B cell (primary cell): ENCODE measurements at regions not wholly inside any gene's neighbourhood (a gene's known extent, or its start where the extent isn't known, plus 50 kb on each side); places are given as distances from the start of the nearest gene placed in this dataset.

Experiments used
- ATAC-seq: fragments of 200-7000 bp; cut with Tn5 transposase; one replicate; pipeline ENCODE4 v1.10.0; 2021; ENCODE audit warnings: low read depth, mild to moderate bottlenecking, moderate number of reproducible peaks, moderate library complexity
- CTCF ChIA-PET: fragments of 350-600 bp; sonication (Branson Sonifier 250); formaldehyde crosslinking; loops from one replicate; lab custom pipeline; 2021; ENCODE audit warnings: antibody characterized with exemption, inconsistent platforms; lab: Charles Lee
- POLR2A ChIA-PET: fragments of 350-600 bp; sonication (Branson Sonifier 250); formaldehyde crosslinking; loops from one replicate; lab custom pipeline; 2021; ENCODE audit warnings: antibody characterized with exemption; lab: Charles Lee
- DNase-seq: peaks from one replicate; pipeline ENCODE4 v3.0.0; 2013
- H2AFZ ChIP-seq: 2 replicates; pipeline ENCODE4 v1.6.1; 2012; ENCODE audit warnings: mild to moderate bottlenecking, low read depth, low read length; ENCODE audit not compliant: insufficient read depth, poor library complexity, severe bottlenecking
- H3K27ac ChIP-seq, 2 donors: 1 replicate in 1 of 2; 2 replicates in 1 of 2; pipeline ENCODE4 v1.5.1; 2012 to 2013; ENCODE audit warnings: low read length in 2 of 2, mild to moderate bottlenecking in 2 of 2, moderate library complexity in 1 of 2
- H3K27me3 ChIP-seq, 4 experiments: fragments of 200-600 bp in 1 of 4; sonication (generic) in 1 of 4; replicated peaks in 1 of 4; 1 replicate in 2 of 4; 2 replicates in 2 of 4; pipeline versions ENCODE4 v1.6.1 to v1.7.0; 2013 to 2016; ENCODE audit warnings: low read length in 3 of 4, mild to moderate bottlenecking in 2 of 4, mixed read lengths in 1 of 4, moderate library complexity in 1 of 4; ENCODE audit not compliant: insufficient read depth in 4 of 4, control insufficient read depth in 3 of 4; ENCODE audit errors: control extremely low read depth in 1 of 4
- H3K36me3 ChIP-seq, 2 experiments: replicated peaks in 1 of 2; 1 replicate in 1 of 2; 2 replicates in 1 of 2; pipeline versions ENCODE4 v1.6.1 to v1.7.1; 2013; ENCODE audit warnings: low read length in 1 of 2; ENCODE audit not compliant: insufficient read depth in 2 of 2, control insufficient read depth in 1 of 2; ENCODE audit errors: control extremely low read depth in 1 of 2, extremely low read depth in 1 of 2
- H3K4me1 ChIP-seq, 2 donors: fragments of 200-600 bp in 1 of 2; sonication (generic) in 1 of 2; 1 replicate in 1 of 2; 2 replicates in 1 of 2; pipeline versions ENCODE4 v1.5.1 to v1.6.1; 2013 to 2017; ENCODE audit warnings: low read length in 2 of 2; ENCODE audit not compliant: control insufficient read depth in 2 of 2, insufficient read depth in 2 of 2
- H3K4me2 ChIP-seq: replicated peaks from 2 replicates; pipeline ENCODE3; 2012; ENCODE audit warnings: mild to moderate bottlenecking, low read depth, low read length; ENCODE audit not compliant: poor library complexity, severe bottlenecking
- H3K4me3 ChIP-seq, 5 experiments: fragments of 200-600 bp in 1 of 5; sonication (generic) in 1 of 5; 1 replicate in 3 of 5; 2 replicates in 2 of 5; pipeline versions ENCODE4 v1.5.1 to v1.7.0; 2011 to 2016; ENCODE audit warnings: low read length in 4 of 5, mild to moderate bottlenecking in 4 of 5, low read depth in 2 of 5, control low read depth in 1 of 5, moderate library complexity in 1 of 5; ENCODE audit not compliant: insufficient read depth in 1 of 5; ENCODE audit errors: control extremely low read depth in 1 of 5, extremely low read depth in 1 of 5
- H3K79me2 ChIP-seq: fragments of 200-600 bp; sonication (generic); one replicate; pipeline ENCODE4 v1.6.0; 2016; ENCODE audit warnings: low read length; ENCODE audit not compliant: control insufficient read depth, insufficient read depth
- H3K9ac ChIP-seq: fragments of 200-600 bp; sonication (generic); 2 replicates; pipeline ENCODE4 v1.6.1; 2017; ENCODE audit warnings: mild to moderate bottlenecking, low read length, moderate library complexity
- H3K9me3 ChIP-seq, 3 donors: one replicate each; pipeline versions ENCODE4 v1.6.1 to v1.7.1; 2013; ENCODE audit warnings: low read length in 2 of 3; ENCODE audit not compliant: control insufficient read depth in 2 of 3, insufficient read depth in 1 of 3; ENCODE audit errors: control extremely low read depth in 1 of 3
- H4K20me1 ChIP-seq: 2 replicates; pipeline ENCODE4 v1.6.0; 2012; ENCODE audit warnings: mild to moderate bottlenecking, low read length; ENCODE audit not compliant: insufficient read depth, control insufficient read depth, poor library complexity, severe bottlenecking
- H3K27ac Mint-ChIP-seq: one replicate; pipeline ENCODE4 v1.8.0; 2021; ENCODE audit warnings: mixed read lengths
- H3K27me3 Mint-ChIP-seq: one replicate; pipeline ENCODE4 v1.8.0; 2021; ENCODE audit warnings: mixed read lengths
- H3K4me1 Mint-ChIP-seq: one replicate; pipeline ENCODE4 v1.8.0; 2021; ENCODE audit warnings: mixed read lengths
- H3K4me3 Mint-ChIP-seq: one replicate; pipeline ENCODE4 v1.8.0; 2021; ENCODE audit warnings: mixed read lengths
- H3K9me3 Mint-ChIP-seq: one replicate; pipeline ENCODE4 v1.8.0; 2022; ENCODE audit warnings: mixed read lengths; ENCODE audit not compliant: insufficient read depth
- CTCF ChIP-seq: fragments of 200-600 bp; IDR thresholded peaks from one replicate; pipeline ENCODE4 v1.8.0; 2022; ENCODE audit warnings: antibody characterized with exemption, mild to moderate bottlenecking
- EZH2 ChIP-seq: IDR thresholded peaks from 2 replicates; pipeline ENCODE4 v1.6.1; 2012; ENCODE audit warnings: borderline replicate concordance, low read depth, mild to moderate bottlenecking, moderate library complexity, low read length; ENCODE audit not compliant: insufficient read depth, poor library complexity, severe bottlenecking
- WGBS: methylation state at CpG from one replicate; pipeline ENCODE4 v1.1.5; 2013; ENCODE audit warnings: missing lambda C conversion rate; ENCODE audit not compliant: insufficient coverage; 5-methylcytosine and 5-hydroxymethylcytosine counted together
- intact Hi-C: fragments of 100-400 bp; cut with micrococcal nuclease; formaldehyde crosslinking; loops from one replicate; pipeline ENCODE4 v1.10.0; 2022

GRCh38 chr1:81156887-81157286 is 643.8 kb upstream of the ADGRL2 start:
- POLR2A ChIA-PET: no interaction called here
- Histone ChIP-seq H4K20me1 (no peaks in the 10 kb centered on the region), H2AFZ (no peak overlapping the region), H3K36me3 (no peaks in the 10 kb centered on the region), H3K27ac (no peak overlapping the region), H3K9me3 (no peaks in the 10 kb centered on the region), H3K27me3 (no peaks in the 10 kb centered on the region), H3K4me2 (no peak overlapping the region), H3K4me1 (no peaks in the 10 kb centered on the region), H3K79me2 (no peaks in the 10 kb centered on the region), H3K9ac (no peak overlapping the region), H3K4me3 (no peak overlapping the region)
- no peak for ATAC-seq
- intact Hi-C loops: no loop called here
- CTCF ChIA-PET: no interaction called here
- TF ChIP-seq EZH2: no peak
- TF ChIP-seq CTCF: no peak
- Mint-ChIP-seq H3K4me1 (no peaks in the 10 kb centered on the region), H3K9me3 (peaks cover 4% of the 10 kb centered on the region), H3K4me3 (no peak overlapping the region), H3K27me3 (no peaks in the 10 kb centered on the region), H3K27ac (no peak overlapping the region)
- WGBS: no CpG with 5 or more reads among the region's 1 CpG
- no peak for DNase-seq

- CTCF ChIA-PET: no interaction called here
- WGBS: no CpG with 5 or more reads among the region's 1 CpG
- intact Hi-C loops: no loop called here
These were observed 645.6 kb upstream of the ADGRL2 start for GRCh38 chr1:81155131-81155530.

More at GRCh38 chr1:81155131-81155530, 645.6 kb upstream of the ADGRL2 start:
- H3K79me2 ChIP-seq: no peaks in the 10 kb centered on the region
- TF ChIP-seq EZH2 (no peak), CTCF (no peak)
- H3K27me3 Mint-ChIP-seq: no peaks in the 10 kb centered on the region
- H2AFZ ChIP-seq: no peak overlapping the region
- no peak for ATAC-seq
- no peaks in the 10 kb centered on the region for H3K9me3 ChIP-seq
- H4K20me1 ChIP-seq: no peaks in the 10 kb centered on the region
- no peak overlapping the region for H3K27ac Mint-ChIP-seq
- no peak overlapping the region for H3K4me2 ChIP-seq
- POLR2A ChIA-PET: no interaction called here
- H3K27ac ChIP-seq: no peak overlapping the region
- no peaks in the 10 kb centered on the region for H3K27me3 ChIP-seq
- no peaks in the 10 kb centered on the region for H3K36me3 ChIP-seq
- no peaks in the 10 kb centered on the region for H3K4me1 ChIP-seq
- H3K4me3 ChIP-seq: no peak overlapping the region
- no peak overlapping the region for H3K9ac ChIP-seq
- no peaks in the 10 kb centered on the region for H3K4me1 Mint-ChIP-seq
- H3K9me3 Mint-ChIP-seq: peaks cover 4% of the 10 kb centered on the region
- no peak for DNase-seq
- no peak overlapping the region for H3K4me3 Mint-ChIP-seq
